ENCODE measurements at regions not wholly inside any gene's neighbourhood (a gene's known extent, or its start where the extent isn't known, plus 50 kb on each side); places are given as distances from the start of the nearest gene placed in this dataset. TPM values are rescaled to one million over a fixed set of nuclear protein-coding genes. Genes with fewer than 3 reads are reported as not detected.
"Not testable (repeated sequence)": the region's sequence is repeated elsewhere in the genome, so short reads cannot be mapped to it uniquely, and the experiment has no call there.

GRCh38 chr1:148233250-148233649 lies 81.2 kb upstream of the NBPF11 start:
- not testable (repeated sequence) for H3K36me3 ChIP-seq (ENCODE audit: insufficient read depth); H3K4me3 ChIP-seq (ENCODE audit: low read depth, low read length); H3K4me1 ChIP-seq (ENCODE audit: insufficient read depth); H3K27ac ChIP-seq (ENCODE audit: low read depth); DNase-seq (ENCODE audit: extremely low spot score)
- WGBS: 90% methylated on average over 7 of the region's 8 CpGs

- WGBS: 89% methylated on average over 4 of the region's 5 CpGs
- H3K4me1 ChIP-seq (ENCODE audit: insufficient read depth); H3K27ac ChIP-seq (ENCODE audit: low read depth): not testable (repeated sequence)
These were observed 76.8 kb upstream of the NBPF11 start for GRCh38 chr1:148228846-148229245.

GRCh38 chr1:148222399-148223159 lies 70.5 kb upstream of the NBPF11 start:
- H3K4me1 ChIP-seq (ENCODE audit: insufficient read depth); H3K27ac ChIP-seq (ENCODE audit: low read depth); H3K4me3 ChIP-seq (ENCODE audit: low read depth, low read length); H3K36me3 ChIP-seq (ENCODE audit: insufficient read depth); DNase-seq (ENCODE audit: extremely low spot score): not testable (repeated sequence)
- no CpG with 5 or more reads among the region's 4 CpGs for WGBS

More at GRCh38 chr1:148228846-148229245, 76.8 kb upstream of the NBPF11 start:
- H3K4me3 ChIP-seq (ENCODE audit: low read depth, low read length); H3K36me3 ChIP-seq (ENCODE audit: insufficient read depth); DNase-seq (ENCODE audit: extremely low spot score): not testable (repeated sequence)

- no CpG with 5 or more reads among the region's 4 CpGs for WGBS
- not testable (repeated sequence) for DNase-seq (ENCODE audit: extremely low spot score); H3K36me3 ChIP-seq (ENCODE audit: insufficient read depth); H3K4me3 ChIP-seq (ENCODE audit: low read depth, low read length); H3K27ac ChIP-seq (ENCODE audit: low read depth); H3K4me1 ChIP-seq (ENCODE audit: insufficient read depth)
These were observed 69.5 kb upstream of the NBPF11 start for GRCh38 chr1:148221593-148221992.

- WGBS: no CpG with 5 or more reads among the region's 4 CpGs
- H3K4me1 ChIP-seq (ENCODE audit: insufficient read depth): not testable (repeated sequence)
These were observed 67.1 kb upstream of the NBPF11 start for GRCh38 chr1:148219229-148219628.

GRCh38 chr1:148211191-148211590 lies 59.1 kb upstream of the NBPF11 start:
- not testable (repeated sequence) for H3K4me1 ChIP-seq (ENCODE audit: insufficient read depth)
- no CpG with 5 or more reads among the region's 2 CpGs for WGBS

More at GRCh38 chr1:148219229-148219628, 67.1 kb upstream of the NBPF11 start:
- H3K27ac ChIP-seq (ENCODE audit: low read depth); H3K4me3 ChIP-seq (ENCODE audit: low read depth, low read length); H3K36me3 ChIP-seq (ENCODE audit: insufficient read depth); DNase-seq (ENCODE audit: extremely low spot score): not testable (repeated sequence)

GRCh38 chr1:148210624-148211023 lies 58.5 kb upstream of the NBPF11 start:
- H3K4me1 ChIP-seq (ENCODE audit: insufficient read depth); H3K27ac ChIP-seq (ENCODE audit: low read depth); H3K36me3 ChIP-seq (ENCODE audit: insufficient read depth); DNase-seq (ENCODE audit: extremely low spot score); H3K4me3 ChIP-seq (ENCODE audit: low read depth, low read length): not testable (repeated sequence)
- WGBS: no CpG with 5 or more reads among the region's 6 CpGs

More at GRCh38 chr1:148211191-148211590, 59.1 kb upstream of the NBPF11 start:
- not testable (repeated sequence) for H3K36me3 ChIP-seq (ENCODE audit: insufficient read depth); H3K27ac ChIP-seq (ENCODE audit: low read depth); DNase-seq (ENCODE audit: extremely low spot score); H3K4me3 ChIP-seq (ENCODE audit: low read depth, low read length)

- not testable (repeated sequence) for H3K4me3 ChIP-seq (ENCODE audit: low read depth, low read length); H3K36me3 ChIP-seq (ENCODE audit: insufficient read depth); DNase-seq (ENCODE audit: extremely low spot score); H3K27ac ChIP-seq (ENCODE audit: low read depth); H3K4me1 ChIP-seq (ENCODE audit: insufficient read depth)
- no CpG with 5 or more reads among the region's 4 CpGs for WGBS
These were observed 58.1 kb upstream of the NBPF11 start for GRCh38 chr1:148210166-148210565.

- no CpG with 5 or more reads among the region's 6 CpGs for WGBS
- not testable (repeated sequence) for H3K36me3 ChIP-seq (ENCODE audit: insufficient read depth); H3K4me3 ChIP-seq (ENCODE audit: low read depth, low read length); H3K27ac ChIP-seq (ENCODE audit: low read depth); DNase-seq (ENCODE audit: extremely low spot score); H3K4me1 ChIP-seq (ENCODE audit: insufficient read depth)
These were observed 49.9 kb upstream of the NBPF11 start for GRCh38 chr1:148202013-148202412.

Small RNAs in the stretch of these regions (small RNA-seq; reads per million reads assigned to genes)
- gene AC239809.1: not detected
- not detected for gene MIR6077
- gene RF00019: not detected
- gene RNU1-120P: 0.27 reads per million
- 2.8 reads per million, percentile 89 among the genes with 10 or more reads in this experiment for gene RNU1-122P
- gene RNU1-13P: 0.24 reads per million
- gene RNVU1-1: 0.33 reads per million, percentile 16 among the genes with 10 or more reads in this experiment
- not detected for gene RNVU1-2
- gene RNVU1-3: 0.56 reads per million, percentile 53 among the genes with 10 or more reads in this experiment

Measured in urinary bladder (tissue), 4 donors.